ENCODE measurements at regions not wholly inside any gene's neighbourhood (a gene's known extent, or its start where the extent isn't known, plus 50 kb on each side); places are given as distances from the start of the nearest gene placed in this dataset.
A peak's percentile ranks its signal among the peaks of the same experiment; 100 is the strongest.
"Not testable (repeated sequence)": the region's sequence is repeated elsewhere in the genome, so short reads cannot be mapped to it uniquely, and the experiment has no call there.

- no peak for ATAC-seq
- ChIA-PET POLR2A (no interaction called here), CTCF (no interaction called here)
- BruUV-seq (replicated peaks), result no TSS peak
- no peaks in the 10 kb centered on the region for H3K36me3 ChIP-seq (ENCODE audit: control insufficient read depth, insufficient read depth, low read length)
- no peak for DNase-seq (ENCODE audit: low read depth, low spot score)
- in situ Hi-C loops (cut with HindIII; ENCODE audit: low pct_unique_long_range_greater_than_20kb, low sequenced_read_pairs) (no loop called here), intact Hi-C loops (cut with micrococcal nuclease; ENCODE audit: unreplicated experiment) (loop anchor here (10.0 kb wide), 1 partner anchor 51 kb away; no protein-coding TSS in a partner anchor)
- H3K27me3 ChIP-seq (ENCODE audit: control insufficient read depth, insufficient read depth, low read length), result no peaks in the 10 kb centered on the region
- H3K9me3 ChIP-seq (ENCODE audit: control insufficient read depth, insufficient read depth, low read depth, low read length), result no peaks in the 10 kb centered on the region
- TF ChIP-seq CTCF (IDR thresholded peaks at IDR 0.05), result no peak
- TF ChIP-seq POLR2AphosphoS5 (IDR thresholded peaks at IDR 0.05; ENCODE audit: low read depth, low read length), result no peak
- TF ChIP-seq SIN3A (IDR thresholded peaks at IDR 0.05; ENCODE audit: borderline replicate concordance, insufficient read depth, low read depth, low read length), result no peak
- no peak for TF ChIP-seq TCF7L2 (IDR thresholded peaks at IDR 0.05; ENCODE audit: low read depth, low read length)
- no peak for TF ChIP-seq REST (IDR thresholded peaks at IDR 0.05; ENCODE audit: insufficient read depth in 1 of 2, low read depth in 2 of 2, low read length in 1 of 2)
- no peak overlapping the region for H3K4me3 ChIP-seq (ENCODE audit: low read depth in 2 of 2, low read length in 2 of 2)
- peaks cover 44% of the 10 kb centered on the region for H3K4me1 ChIP-seq (ENCODE audit: control insufficient read depth, insufficient read depth, low read length)
- H3K27ac ChIP-seq (ENCODE audit: low read length), result peak overlapping the region; percentile 97
These were observed 221.1 kb downstream of the ZNF674 start for GRCh38 chrX:46324166-46324565.

DNA sequence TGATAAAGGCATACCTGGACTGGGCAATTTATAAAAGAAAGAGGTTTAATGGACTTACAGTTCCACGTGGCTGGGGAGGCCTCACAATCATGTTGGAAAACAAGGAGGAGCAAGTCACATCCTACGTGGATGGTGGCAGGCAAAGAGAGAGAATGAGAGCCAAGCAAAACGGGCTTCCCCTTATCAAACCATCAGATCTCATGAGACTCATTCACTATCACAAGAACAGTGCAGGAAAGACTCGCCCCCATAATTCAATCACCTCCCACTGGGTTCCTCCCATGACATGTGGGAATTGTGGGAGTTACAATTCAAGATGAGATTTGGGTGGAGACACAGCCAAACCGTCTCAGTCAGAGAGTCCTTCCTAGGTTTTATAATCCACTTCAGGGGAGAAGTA is 222.3 kb downstream of the ZNF674 start:
- in situ Hi-C loops (cut with HindIII; ENCODE audit: low pct_unique_long_range_greater_than_20kb, low sequenced_read_pairs); H3K36me3 ChIP-seq (ENCODE audit: control insufficient read depth, insufficient read depth, low read length); H3K9me3 ChIP-seq (ENCODE audit: control insufficient read depth, insufficient read depth, low read depth, low read length); DNase-seq (ENCODE audit: low read depth, low spot score); CTCF ChIA-PET; ATAC-seq; BruUV-seq (replicated peaks); H3K27me3 ChIP-seq (ENCODE audit: control insufficient read depth, insufficient read depth, low read length); H3K4me3 ChIP-seq (ENCODE audit: low read depth in 2 of 2, low read length in 2 of 2); POLR2A ChIA-PET: not testable (repeated sequence)
- intact Hi-C loops (cut with micrococcal nuclease; ENCODE audit: unreplicated experiment), result loop anchor here (10.0 kb wide), 1 partner anchor 52 kb away; no protein-coding TSS in a partner anchor
- Histone ChIP-seq H3K4me1 (ENCODE audit: control insufficient read depth, insufficient read depth, low read length) (peaks cover 42% of the 10 kb centered on the region), H3K27ac (ENCODE audit: low read length) (peak overlapping the region; percentile 97)

DNA sequence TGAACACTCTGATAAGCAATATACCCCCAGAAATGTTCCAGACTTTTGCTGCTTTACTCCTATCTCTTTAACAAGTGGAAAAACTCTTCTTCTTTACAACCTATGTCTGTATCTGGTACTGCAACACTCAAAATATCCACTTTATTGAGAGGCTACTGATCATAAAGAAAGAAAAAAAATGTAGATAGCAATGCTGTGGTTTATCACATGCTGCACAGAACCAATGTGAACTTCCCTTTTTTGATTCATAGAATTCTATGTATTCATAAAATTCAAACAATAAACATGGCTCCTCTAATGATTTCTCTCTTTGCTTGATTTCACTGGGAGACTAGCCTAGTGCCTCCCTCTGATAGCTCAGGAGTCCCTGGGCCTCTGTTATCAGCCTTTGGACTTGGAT is 223.5 kb downstream of the ZNF674 start:
- H3K4me3 ChIP-seq (ENCODE audit: low read depth in 2 of 2, low read length in 2 of 2), result no peak overlapping the region
- TF ChIP-seq CTCF (IDR thresholded peaks at IDR 0.05) (no peak), REST (IDR thresholded peaks at IDR 0.05; ENCODE audit: insufficient read depth in 1 of 2, low read depth in 2 of 2, low read length in 1 of 2) (no peak), SIN3A (IDR thresholded peaks at IDR 0.05; ENCODE audit: borderline replicate concordance, insufficient read depth, low read depth, low read length) (no peak), POLR2AphosphoS5 (IDR thresholded peaks at IDR 0.05; ENCODE audit: low read depth, low read length) (no peak), TCF7L2 (IDR thresholded peaks at IDR 0.05; ENCODE audit: low read depth, low read length) (no peak)
- intact Hi-C loops (cut with micrococcal nuclease; ENCODE audit: unreplicated experiment) (loop anchor here (10.0 kb wide), 1 partner anchor 53 kb away; no protein-coding TSS in a partner anchor), in situ Hi-C loops (cut with HindIII; ENCODE audit: low pct_unique_long_range_greater_than_20kb, low sequenced_read_pairs) (no loop called here)
- no peaks in the 10 kb centered on the region for H3K36me3 ChIP-seq (ENCODE audit: control insufficient read depth, insufficient read depth, low read length)
- peak overlapping the region; percentile 97 for H3K27ac ChIP-seq (ENCODE audit: low read length)
- no peaks in the 10 kb centered on the region for H3K27me3 ChIP-seq (ENCODE audit: control insufficient read depth, insufficient read depth, low read length)
- BruUV-seq (replicated peaks), result no TSS peak
- DNase-seq (ENCODE audit: low read depth, low spot score), result no peak
- H3K4me1 ChIP-seq (ENCODE audit: control insufficient read depth, insufficient read depth, low read length), result peaks cover 51% of the 10 kb centered on the region
- ATAC-seq, result no peak
- ChIA-PET CTCF (no interaction called here), POLR2A (no interaction called here)
- H3K9me3 ChIP-seq (ENCODE audit: control insufficient read depth, insufficient read depth, low read depth, low read length), result no peaks in the 10 kb centered on the region

Data from Panc1 (cell line).